ENCODE measurements at regions not wholly inside any gene's neighbourhood (a gene's known extent, or its start where the extent isn't known, plus 50 kb on each side); places are given as distances from the start of the nearest gene placed in this dataset.

DNA sequence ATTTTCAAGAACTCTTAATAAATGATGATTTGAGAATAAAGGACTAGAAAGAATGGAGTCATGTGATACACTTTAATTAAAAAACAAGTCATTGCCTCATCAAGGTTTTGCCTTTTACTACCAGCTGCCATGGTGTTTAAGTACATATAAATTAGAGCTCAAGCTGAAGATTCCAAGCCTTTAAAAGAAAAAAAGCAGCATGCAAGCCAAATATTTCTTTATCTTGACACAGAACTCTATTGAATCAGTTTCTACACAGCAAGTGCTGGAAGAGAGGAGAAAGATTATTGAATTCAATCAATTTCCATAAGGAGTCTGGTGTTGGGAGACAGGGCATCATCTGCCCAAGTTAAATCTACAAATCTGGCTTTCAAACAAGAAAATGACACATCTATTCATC is 347.9 kb downstream of the WDR11 start:
- no peak overlapping the region for H3K27ac Mint-ChIP-seq
- CTCF ChIA-PET = no interaction called here

DNA sequence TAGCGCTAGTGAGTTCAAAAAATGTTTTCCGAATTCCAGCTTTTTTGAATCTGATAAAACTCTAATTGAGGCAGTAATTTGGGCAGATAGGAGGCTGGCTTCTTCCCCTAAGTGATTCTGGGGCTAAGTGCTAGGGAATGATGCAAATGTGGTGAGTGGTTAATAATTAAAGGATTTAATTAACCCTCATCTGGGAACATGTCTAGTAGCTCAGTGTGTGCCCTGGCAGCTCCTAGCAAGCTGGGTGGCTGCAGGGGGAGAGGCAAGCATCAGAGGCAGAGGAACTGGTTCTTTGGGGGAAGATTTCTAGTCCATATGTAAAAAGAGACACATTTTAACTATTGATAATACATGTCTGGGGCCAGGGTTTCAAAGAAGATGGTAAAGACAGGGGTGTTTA is 354.5 kb downstream of the WDR11 start:
- Mint-ChIP-seq H3K27ac (no peak overlapping the region), H3K4me1 (no peaks in the 10 kb centered on the region), H3K4me3 (no peak overlapping the region), H3K9me3 (no peaks in the 10 kb centered on the region), H3K36me3 (ENCODE audit: low read depth) (no peaks in the 10 kb centered on the region), H3K27me3 (no peaks in the 10 kb centered on the region)
- no peak for ATAC-seq (ENCODE audit: low read depth)
- no peak for DNase-seq
- ChIA-PET POLR2A (no interaction called here), CTCF (no interaction called here)
- TF ChIP-seq, protein P1, sequence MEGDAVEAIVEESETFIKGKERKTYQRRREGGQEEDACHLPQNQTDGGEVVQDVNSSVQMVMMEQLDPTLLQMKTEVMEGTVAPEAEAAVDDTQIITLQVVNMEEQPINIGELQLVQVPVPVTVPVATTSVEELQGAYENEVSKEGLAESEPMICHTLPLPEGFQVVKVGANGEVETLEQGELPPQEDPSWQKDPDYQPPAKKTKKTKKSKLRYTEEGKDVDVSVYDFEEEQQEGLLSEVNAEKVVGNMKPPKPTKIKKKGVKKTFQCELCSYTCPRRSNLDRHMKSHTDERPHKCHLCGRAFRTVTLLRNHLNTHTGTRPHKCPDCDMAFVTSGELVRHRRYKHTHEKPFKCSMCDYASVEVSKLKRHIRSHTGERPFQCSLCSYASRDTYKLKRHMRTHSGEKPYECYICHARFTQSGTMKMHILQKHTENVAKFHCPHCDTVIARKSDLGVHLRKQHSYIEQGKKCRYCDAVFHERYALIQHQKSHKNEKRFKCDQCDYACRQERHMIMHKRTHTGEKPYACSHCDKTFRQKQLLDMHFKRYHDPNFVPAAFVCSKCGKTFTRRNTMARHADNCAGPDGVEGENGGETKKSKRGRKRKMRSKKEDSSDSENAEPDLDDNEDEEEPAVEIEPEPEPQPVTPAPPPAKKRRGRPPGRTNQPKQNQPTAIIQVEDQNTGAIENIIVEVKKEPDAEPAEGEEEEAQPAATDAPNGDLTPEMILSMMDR (IDR thresholded peaks at IDR 0.05) = no peak
- intact Hi-C loops (cut with micrococcal nuclease) = no loop called here

More for the DNA sequence above, 347.9 kb downstream of the WDR11 start:
- Mint-ChIP-seq H3K4me3 (no peak overlapping the region), H3K36me3 (ENCODE audit: low read depth) (no peaks in the 10 kb centered on the region), H3K27me3 (no peaks in the 10 kb centered on the region), H3K4me1 (no peaks in the 10 kb centered on the region), H3K9me3 (no peaks in the 10 kb centered on the region)
- DNase-seq = no peak
- POLR2A ChIA-PET = no interaction called here
- ATAC-seq (ENCODE audit: low read depth) = no peak
- intact Hi-C loops (cut with micrococcal nuclease) = no loop called here
- TF ChIP-seq, protein P1 (IDR thresholded peaks at IDR 0.05) = no peak

DNA sequence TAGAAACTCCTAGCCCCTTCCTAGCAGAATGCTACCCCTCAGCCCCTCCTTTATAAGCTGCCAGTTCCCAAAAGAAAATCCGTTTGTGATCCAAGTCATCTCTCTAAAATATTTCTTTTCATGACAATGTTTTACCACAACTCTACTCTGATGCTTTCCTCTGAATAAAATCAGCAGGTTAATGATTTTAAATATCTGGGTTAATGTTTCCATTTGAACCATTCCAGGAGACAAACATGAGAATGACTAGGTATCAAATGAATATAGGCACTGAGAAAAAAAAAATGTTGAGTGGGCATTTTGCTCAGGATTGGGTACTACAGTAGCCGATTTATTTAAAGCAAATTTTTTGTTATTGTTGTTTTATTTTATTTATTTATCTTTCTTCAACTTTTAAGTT is 360.3 kb downstream of the WDR11 start:
- H3K4me3 Mint-ChIP-seq = no peak overlapping the region
- H3K27ac Mint-ChIP-seq = no peak overlapping the region
- H3K9me3 Mint-ChIP-seq = no peaks in the 10 kb centered on the region
- H3K27me3 Mint-ChIP-seq = no peaks in the 10 kb centered on the region
- ChIA-PET CTCF (no interaction called here), POLR2A (no interaction called here)
- H3K4me1 Mint-ChIP-seq = no peaks in the 10 kb centered on the region
- TF ChIP-seq, protein P1 (IDR thresholded peaks at IDR 0.05) = no peak
- DNase-seq (no peak), ATAC-seq (ENCODE audit: low read depth) (no peak)
- no peaks in the 10 kb centered on the region for H3K36me3 Mint-ChIP-seq (ENCODE audit: low read depth)
- intact Hi-C loops (cut with micrococcal nuclease) = no loop called here

DNA sequence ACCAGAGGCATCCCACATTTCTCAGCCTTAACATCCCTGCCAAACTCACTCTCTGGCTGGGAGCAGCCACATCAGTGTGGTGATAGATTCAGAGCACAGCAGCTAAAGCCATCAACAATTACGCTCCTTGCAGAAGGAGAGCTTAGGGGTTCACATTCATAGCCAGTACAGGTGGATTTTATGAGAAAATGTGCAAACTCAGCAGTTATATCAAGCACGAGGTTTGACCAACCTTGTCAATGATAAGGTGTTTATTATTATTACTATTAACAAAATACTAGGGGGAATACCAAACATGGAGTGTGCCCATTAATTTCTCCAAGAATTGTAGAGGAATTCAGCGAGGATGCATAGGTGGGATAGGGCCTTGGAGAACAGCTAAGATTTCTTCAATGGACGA is 362.3 kb downstream of the WDR11 start:
- POLR2A ChIA-PET = no interaction called here
- no peak overlapping the region for H3K27ac Mint-ChIP-seq
- intact Hi-C loops (cut with micrococcal nuclease) = no loop called here

DNA sequence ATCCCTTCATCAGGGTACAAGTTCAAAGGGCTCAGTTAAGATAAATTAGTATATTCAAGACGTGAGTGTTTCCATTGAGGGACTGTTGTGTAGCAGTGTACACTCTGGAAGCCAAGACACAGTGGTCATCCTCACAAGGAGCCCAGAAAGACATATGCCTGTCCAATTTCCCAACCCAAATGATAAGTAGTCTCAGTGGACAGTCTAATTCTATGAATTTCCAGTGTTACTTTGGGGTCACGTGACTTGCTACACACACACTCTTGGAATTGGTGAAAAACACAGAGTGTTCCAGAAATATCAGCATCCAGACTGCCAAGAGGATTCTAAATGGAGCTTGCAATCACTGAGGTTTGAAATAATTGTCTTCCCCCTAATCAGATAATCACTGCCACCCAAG is 365.1 kb downstream of the WDR11 start:
- TF ChIP-seq, protein P1 (IDR thresholded peaks at IDR 0.05) = no peak
- H3K4me3 Mint-ChIP-seq = no peak overlapping the region
- POLR2A ChIA-PET = no interaction called here
- no peaks in the 10 kb centered on the region for H3K4me1 Mint-ChIP-seq
- no peaks in the 10 kb centered on the region for H3K36me3 Mint-ChIP-seq (ENCODE audit: low read depth)
- CTCF ChIA-PET = no interaction called here
- H3K27me3 Mint-ChIP-seq = no peaks in the 10 kb centered on the region
- no peaks in the 10 kb centered on the region for H3K9me3 Mint-ChIP-seq
- DNase-seq = no peak
- no peak for ATAC-seq (ENCODE audit: low read depth)
- no peak overlapping the region for H3K27ac Mint-ChIP-seq
- intact Hi-C loops (cut with micrococcal nuclease) = no loop called here

More for the DNA sequence above, 362.3 kb downstream of the WDR11 start:
- TF ChIP-seq, protein P1 (IDR thresholded peaks at IDR 0.05) = no peak
- Mint-ChIP-seq H3K27me3 (no peaks in the 10 kb centered on the region), H3K4me3 (no peak overlapping the region), H3K4me1 (no peaks in the 10 kb centered on the region), H3K36me3 (ENCODE audit: low read depth) (no peaks in the 10 kb centered on the region), H3K9me3 (no peaks in the 10 kb centered on the region)
- no peak for DNase-seq
- CTCF ChIA-PET = no interaction called here
- ATAC-seq (ENCODE audit: low read depth) = no peak
